ENCODE measurements at regions not wholly inside any gene's neighbourhood (a gene's known extent, or its start where the extent isn't known, plus 50 kb on each side); places are given as distances from the start of the nearest gene placed in this dataset.

DNA sequence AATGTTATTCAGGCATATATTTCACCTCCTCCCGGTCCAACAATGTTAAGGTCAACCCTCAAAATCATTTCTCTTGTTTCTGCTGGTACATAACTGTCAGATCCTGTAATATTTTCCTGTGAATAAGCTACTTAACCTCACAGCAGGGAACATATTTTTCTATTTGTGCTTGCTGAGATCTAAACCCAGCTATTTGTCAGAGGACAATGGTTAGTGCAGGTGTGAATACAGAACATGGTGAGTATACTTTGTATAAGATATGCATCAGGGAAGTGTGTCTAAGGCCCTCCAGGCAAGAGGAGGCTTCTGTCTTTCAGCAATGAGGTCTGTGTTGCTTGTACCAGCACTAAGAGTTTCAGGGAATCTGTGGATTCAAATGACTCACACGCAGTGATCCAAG is 970.6 kb downstream of the NCAM2 start:
- POLR2A ChIA-PET = no interaction called here
- CTCF ChIA-PET = no interaction called here
- no peaks in the 10 kb centered on the region for H3K36me3 ChIP-seq (ENCODE audit: control insufficient read depth, insufficient read depth, low read length)
- H3K27ac ChIP-seq (ENCODE audit: low read length) = no peak overlapping the region
- DNase-seq (ENCODE audit: low read depth, low spot score) (no peak), ATAC-seq (no peak)
- H3K4me3 ChIP-seq (ENCODE audit: low read depth in 2 of 2, low read length in 2 of 2) = no peak overlapping the region
- BruUV-seq (replicated peaks) = no TSS peak
- no peaks in the 10 kb centered on the region for H3K9me3 ChIP-seq (ENCODE audit: control insufficient read depth, insufficient read depth, low read depth, low read length)
- TF ChIP-seq TCF7L2 (IDR thresholded peaks at IDR 0.05; ENCODE audit: low read depth, low read length) (no peak), SIN3A (IDR thresholded peaks at IDR 0.05; ENCODE audit: borderline replicate concordance, insufficient read depth, low read depth, low read length) (no peak), POLR2AphosphoS5 (IDR thresholded peaks at IDR 0.05; ENCODE audit: low read depth, low read length) (no peak)
- TF ChIP-seq, protein P1, sequence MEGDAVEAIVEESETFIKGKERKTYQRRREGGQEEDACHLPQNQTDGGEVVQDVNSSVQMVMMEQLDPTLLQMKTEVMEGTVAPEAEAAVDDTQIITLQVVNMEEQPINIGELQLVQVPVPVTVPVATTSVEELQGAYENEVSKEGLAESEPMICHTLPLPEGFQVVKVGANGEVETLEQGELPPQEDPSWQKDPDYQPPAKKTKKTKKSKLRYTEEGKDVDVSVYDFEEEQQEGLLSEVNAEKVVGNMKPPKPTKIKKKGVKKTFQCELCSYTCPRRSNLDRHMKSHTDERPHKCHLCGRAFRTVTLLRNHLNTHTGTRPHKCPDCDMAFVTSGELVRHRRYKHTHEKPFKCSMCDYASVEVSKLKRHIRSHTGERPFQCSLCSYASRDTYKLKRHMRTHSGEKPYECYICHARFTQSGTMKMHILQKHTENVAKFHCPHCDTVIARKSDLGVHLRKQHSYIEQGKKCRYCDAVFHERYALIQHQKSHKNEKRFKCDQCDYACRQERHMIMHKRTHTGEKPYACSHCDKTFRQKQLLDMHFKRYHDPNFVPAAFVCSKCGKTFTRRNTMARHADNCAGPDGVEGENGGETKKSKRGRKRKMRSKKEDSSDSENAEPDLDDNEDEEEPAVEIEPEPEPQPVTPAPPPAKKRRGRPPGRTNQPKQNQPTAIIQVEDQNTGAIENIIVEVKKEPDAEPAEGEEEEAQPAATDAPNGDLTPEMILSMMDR (IDR thresholded peaks at IDR 0.05) = no peak
- TF ChIP-seq, protein P2, sequence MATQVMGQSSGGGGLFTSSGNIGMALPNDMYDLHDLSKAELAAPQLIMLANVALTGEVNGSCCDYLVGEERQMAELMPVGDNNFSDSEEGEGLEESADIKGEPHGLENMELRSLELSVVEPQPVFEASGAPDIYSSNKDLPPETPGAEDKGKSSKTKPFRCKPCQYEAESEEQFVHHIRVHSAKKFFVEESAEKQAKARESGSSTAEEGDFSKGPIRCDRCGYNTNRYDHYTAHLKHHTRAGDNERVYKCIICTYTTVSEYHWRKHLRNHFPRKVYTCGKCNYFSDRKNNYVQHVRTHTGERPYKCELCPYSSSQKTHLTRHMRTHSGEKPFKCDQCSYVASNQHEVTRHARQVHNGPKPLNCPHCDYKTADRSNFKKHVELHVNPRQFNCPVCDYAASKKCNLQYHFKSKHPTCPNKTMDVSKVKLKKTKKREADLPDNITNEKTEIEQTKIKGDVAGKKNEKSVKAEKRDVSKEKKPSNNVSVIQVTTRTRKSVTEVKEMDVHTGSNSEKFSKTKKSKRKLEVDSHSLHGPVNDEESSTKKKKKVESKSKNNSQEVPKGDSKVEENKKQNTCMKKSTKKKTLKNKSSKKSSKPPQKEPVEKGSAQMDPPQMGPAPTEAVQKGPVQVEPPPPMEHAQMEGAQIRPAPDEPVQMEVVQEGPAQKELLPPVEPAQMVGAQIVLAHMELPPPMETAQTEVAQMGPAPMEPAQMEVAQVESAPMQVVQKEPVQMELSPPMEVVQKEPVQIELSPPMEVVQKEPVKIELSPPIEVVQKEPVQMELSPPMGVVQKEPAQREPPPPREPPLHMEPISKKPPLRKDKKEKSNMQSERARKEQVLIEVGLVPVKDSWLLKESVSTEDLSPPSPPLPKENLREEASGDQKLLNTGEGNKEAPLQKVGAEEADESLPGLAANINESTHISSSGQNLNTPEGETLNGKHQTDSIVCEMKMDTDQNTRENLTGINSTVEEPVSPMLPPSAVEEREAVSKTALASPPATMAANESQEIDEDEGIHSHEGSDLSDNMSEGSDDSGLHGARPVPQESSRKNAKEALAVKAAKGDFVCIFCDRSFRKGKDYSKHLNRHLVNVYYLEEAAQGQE (IDR thresholded peaks at IDR 0.05; ENCODE audit: insufficient read depth in 1 of 2, low read depth in 2 of 2, low read length in 1 of 2) = no peak
- intact Hi-C loops (cut with micrococcal nuclease; ENCODE audit: unreplicated experiment) (no loop called here), in situ Hi-C loops (cut with HindIII; ENCODE audit: low pct_unique_long_range_greater_than_20kb, low sequenced_read_pairs) (no loop called here)
- H3K4me1 ChIP-seq (ENCODE audit: control insufficient read depth, insufficient read depth, low read length) = no peaks in the 10 kb centered on the region
- no peaks in the 10 kb centered on the region for H3K27me3 ChIP-seq (ENCODE audit: control insufficient read depth, insufficient read depth, low read length)

DNA sequence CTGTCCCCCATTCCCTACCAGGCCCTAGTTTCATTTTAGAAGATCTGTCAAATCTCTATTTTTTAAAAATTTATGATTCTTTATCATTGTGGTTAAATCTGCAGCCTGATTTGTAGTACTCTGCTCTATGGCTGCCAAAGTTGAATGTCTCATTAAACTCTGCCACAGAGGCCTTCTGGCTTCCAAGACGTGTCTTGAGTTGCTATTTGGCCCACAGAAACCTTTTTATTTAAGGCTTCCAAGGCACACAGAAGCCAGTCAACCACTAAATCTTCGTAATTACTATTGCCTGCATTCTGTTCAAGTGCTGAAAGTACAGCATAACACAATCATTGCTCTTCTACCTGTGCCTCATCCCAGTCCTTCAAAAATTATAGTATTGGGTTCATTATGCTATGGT is 971.0 kb downstream of the NCAM2 start:
- BruUV-seq (replicated peaks) = no TSS peak
- ATAC-seq (no peak), DNase-seq (ENCODE audit: low read depth, low spot score) (no peak)
- no peak overlapping the region for H3K27ac ChIP-seq (ENCODE audit: low read length)
- CTCF ChIA-PET = no interaction called here
- in situ Hi-C loops (cut with HindIII; ENCODE audit: low pct_unique_long_range_greater_than_20kb, low sequenced_read_pairs) = no loop called here
- TF ChIP-seq POLR2AphosphoS5 (IDR thresholded peaks at IDR 0.05; ENCODE audit: low read depth, low read length) = no peak
- no peak for TF ChIP-seq TCF7L2 (IDR thresholded peaks at IDR 0.05; ENCODE audit: low read depth, low read length)
- TF ChIP-seq, protein P2 (IDR thresholded peaks at IDR 0.05; ENCODE audit: insufficient read depth in 1 of 2, low read depth in 2 of 2, low read length in 1 of 2) = no peak
- no peak for TF ChIP-seq SIN3A (IDR thresholded peaks at IDR 0.05; ENCODE audit: borderline replicate concordance, insufficient read depth, low read depth, low read length)
- TF ChIP-seq, protein P1 (IDR thresholded peaks at IDR 0.05) = no peak
- no peaks in the 10 kb centered on the region for H3K36me3 ChIP-seq (ENCODE audit: control insufficient read depth, insufficient read depth, low read length)
- no peaks in the 10 kb centered on the region for H3K9me3 ChIP-seq (ENCODE audit: control insufficient read depth, insufficient read depth, low read depth, low read length)
- intact Hi-C loops (cut with micrococcal nuclease; ENCODE audit: unreplicated experiment) = no loop called here
- no peaks in the 10 kb centered on the region for H3K27me3 ChIP-seq (ENCODE audit: control insufficient read depth, insufficient read depth, low read length)
- POLR2A ChIA-PET = no interaction called here
- no peaks in the 10 kb centered on the region for H3K4me1 ChIP-seq (ENCODE audit: control insufficient read depth, insufficient read depth, low read length)
- no peak overlapping the region for H3K4me3 ChIP-seq (ENCODE audit: low read depth in 2 of 2, low read length in 2 of 2)

Measured in Panc1 (cell line).